ENCODE measurements at regions not wholly inside any gene's neighbourhood (a gene's known extent, or its start where the extent isn't known, plus 50 kb on each side); places are given as distances from the start of the nearest gene placed in this dataset.

- no peak overlapping the region for H3K4me3 ChIP-seq (ENCODE audit: low read depth, low read length)
- no peak for DNase-seq
- in situ Hi-C loops (cut with HindIII; ENCODE audit: low pct_ligation_motif_present, low sequenced_read_pairs): loop anchor here (25.0 kb wide), 1 partner anchor 142 kb away; the partner anchor contains the start of gene COL5A1
- H3K27me3 ChIP-seq (replicated peaks): no peaks in the 10 kb centered on the region
- H3K27ac ChIP-seq: no peak overlapping the region
- TF ChIP-seq, protein P1, sequence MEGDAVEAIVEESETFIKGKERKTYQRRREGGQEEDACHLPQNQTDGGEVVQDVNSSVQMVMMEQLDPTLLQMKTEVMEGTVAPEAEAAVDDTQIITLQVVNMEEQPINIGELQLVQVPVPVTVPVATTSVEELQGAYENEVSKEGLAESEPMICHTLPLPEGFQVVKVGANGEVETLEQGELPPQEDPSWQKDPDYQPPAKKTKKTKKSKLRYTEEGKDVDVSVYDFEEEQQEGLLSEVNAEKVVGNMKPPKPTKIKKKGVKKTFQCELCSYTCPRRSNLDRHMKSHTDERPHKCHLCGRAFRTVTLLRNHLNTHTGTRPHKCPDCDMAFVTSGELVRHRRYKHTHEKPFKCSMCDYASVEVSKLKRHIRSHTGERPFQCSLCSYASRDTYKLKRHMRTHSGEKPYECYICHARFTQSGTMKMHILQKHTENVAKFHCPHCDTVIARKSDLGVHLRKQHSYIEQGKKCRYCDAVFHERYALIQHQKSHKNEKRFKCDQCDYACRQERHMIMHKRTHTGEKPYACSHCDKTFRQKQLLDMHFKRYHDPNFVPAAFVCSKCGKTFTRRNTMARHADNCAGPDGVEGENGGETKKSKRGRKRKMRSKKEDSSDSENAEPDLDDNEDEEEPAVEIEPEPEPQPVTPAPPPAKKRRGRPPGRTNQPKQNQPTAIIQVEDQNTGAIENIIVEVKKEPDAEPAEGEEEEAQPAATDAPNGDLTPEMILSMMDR (IDR thresholded peaks at IDR 0.05; ENCODE audit: low read depth, low read length, missing control alignments): no peak
- H3K36me3 ChIP-seq (replicated peaks): no peaks in the 10 kb centered on the region
Observed at GRCh38 chr9:134494905-134495304, 146.7 kb upstream of the COL5A1 start.

GRCh38 chr9:134495881-134496412, 145.7 kb upstream of the COL5A1 start:
- in situ Hi-C loops (cut with HindIII; ENCODE audit: low pct_ligation_motif_present, low sequenced_read_pairs): loop anchor here (25.0 kb wide), 1 partner anchor 141 kb away; the partner anchor contains the start of gene COL5A1
- H3K4me3 ChIP-seq (ENCODE audit: low read depth, low read length): no peak overlapping the region
- TF ChIP-seq, protein P1 (IDR thresholded peaks at IDR 0.05; ENCODE audit: low read depth, low read length, missing control alignments): no peak
- no peak overlapping the region for H3K27ac ChIP-seq
- H3K27me3 ChIP-seq (replicated peaks): no peaks in the 10 kb centered on the region
- no peak for DNase-seq
- H3K36me3 ChIP-seq (replicated peaks): no peaks in the 10 kb centered on the region

- peak; percentile 75 for DNase-seq
- Histone ChIP-seq H3K27me3 (replicated peaks) (peaks cover 4% of the 10 kb centered on the region), H3K27ac (peak overlapping the region; percentile 57), H3K4me3 (ENCODE audit: low read depth, low read length) (no peak overlapping the region), H3K36me3 (replicated peaks) (no peaks in the 10 kb centered on the region)
- TF ChIP-seq, protein P1 (IDR thresholded peaks at IDR 0.05; ENCODE audit: low read depth, low read length, missing control alignments): peak; percentile 16
- in situ Hi-C loops (cut with HindIII; ENCODE audit: low pct_ligation_motif_present, low sequenced_read_pairs): loop anchor here (25.0 kb wide), 1 partner anchor 141 kb away; the partner anchor contains the start of gene COL5A1
Observed at GRCh38 chr9:134496413-134497282, 145.0 kb upstream of the COL5A1 start.

- Histone ChIP-seq H3K27ac (no peak overlapping the region), H3K36me3 (replicated peaks) (no peaks in the 10 kb centered on the region), H3K4me3 (ENCODE audit: low read depth, low read length) (no peak overlapping the region), H3K27me3 (replicated peaks) (peaks cover 8% of the 10 kb centered on the region)
- TF ChIP-seq, protein P1 (IDR thresholded peaks at IDR 0.05; ENCODE audit: low read depth, low read length, missing control alignments): no peak
- DNase-seq: no peak
- in situ Hi-C loops (cut with HindIII; ENCODE audit: low pct_ligation_motif_present, low sequenced_read_pairs): loop anchor here (25.0 kb wide), 1 partner anchor 140 kb away; the partner anchor contains the start of gene COL5A1
Observed at GRCh38 chr9:134497283-134497860, 144.2 kb upstream of the COL5A1 start.

GRCh38 chr9:134498814-134499166, 142.8 kb upstream of the COL5A1 start:
- in situ Hi-C loops (cut with HindIII; ENCODE audit: low pct_ligation_motif_present, low sequenced_read_pairs): loop anchor here (25.0 kb wide), 1 partner anchor 139 kb away; the partner anchor contains the start of gene COL5A1
- TF ChIP-seq, protein P1 (IDR thresholded peaks at IDR 0.05; ENCODE audit: low read depth, low read length, missing control alignments): no peak
- Histone ChIP-seq H3K27ac (no peak overlapping the region), H3K4me3 (ENCODE audit: low read depth, low read length) (no peak overlapping the region), H3K36me3 (replicated peaks) (no peaks in the 10 kb centered on the region), H3K27me3 (replicated peaks) (peaks cover 8% of the 10 kb centered on the region)
- DNase-seq: no peak

Data from brain microvascular endothelial cell (primary cell).